NT2/D1 (cell line): ENCODE measurements at regions not wholly inside any gene's neighbourhood (a gene's known extent, or its start where the extent isn't known, plus 50 kb on each side); places are given as distances from the start of the nearest gene placed in this dataset.

Experiments used
- YY1 ChIP-seq: IDR thresholded peaks from 2 replicates; pipeline ENCODE4 v1.6.1; 2011; ENCODE audit not compliant: insufficient read length, insufficient read depth
- ZNF274 ChIP-seq: IDR thresholded peaks from 2 replicates; pipeline ENCODE4 v1.6.1; 2011; ENCODE audit warnings: mild to moderate bottlenecking, low read depth, low read length

DNA sequence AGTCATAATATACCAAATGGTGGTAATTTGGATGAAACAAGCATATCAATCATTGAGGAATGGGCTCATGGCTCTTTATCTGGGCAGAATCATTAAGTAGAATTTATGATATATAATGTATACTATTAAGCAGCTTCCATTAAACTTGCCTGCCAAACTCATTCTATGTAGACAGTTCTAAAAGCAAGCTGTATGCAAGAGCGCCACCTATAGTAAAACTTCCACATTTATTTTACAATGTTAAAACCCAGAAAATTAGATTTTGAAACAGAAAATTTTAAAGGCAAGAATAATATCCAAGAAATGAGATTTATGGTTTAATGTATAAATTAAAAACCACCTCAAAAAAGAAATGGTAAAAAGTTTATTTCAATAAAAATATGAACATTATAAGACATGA, 161.5 kb downstream of the MZT1 start:
- TF ChIP-seq ZNF274 (no peak), YY1 (no peak)
